MCF 10A (cell line): ENCODE measurements at regions not wholly inside any gene's neighbourhood (a gene's known extent, or its start where the extent isn't known, plus 50 kb on each side); places are given as distances from the start of the nearest gene placed in this dataset.

Experiments used
- BruUV-seq: library from RNA; stranded (reverse); fragments of 400-500 nt; replicated peaks from 2 replicates; lab custom pipeline; 2021; lab: Mats Ljungman, UMichigan
- CTCF ChIA-PET: fragments of 300-600 bp; sonication (Branson Sonifier 250); formaldehyde crosslinking; extraction: SDS; loops from one replicate; lab custom pipeline; 2021; ENCODE audit warnings: antibody characterized with exemption, inconsistent platforms; lab: Yijun Ruan, JAX
- POLR2A ChIA-PET: fragments of 300-600, 350-650 bp; sonication (Branson Sonifier 250); formaldehyde crosslinking; extraction: SDS; loops from one replicate; lab custom pipeline; 2020; ENCODE audit warnings: antibody characterized with exemption, inconsistent platforms; lab: Yijun Ruan, JAX
- DNase-seq: peaks from one replicate; pipeline ENCODE4 v3.0.0-alpha.2; 2018; ENCODE audit not compliant: unreplicated experiment
- H3K27ac Mint-ChIP-seq: one replicate; pipeline ENCODE4 v1.8.0; 2022; ENCODE audit warnings: mild to moderate bottlenecking, low read depth, mixed read lengths; ENCODE audit not compliant: unreplicated experiment
- H3K27me3 Mint-ChIP-seq: one replicate; pipeline ENCODE4 v1.8.0; 2022; ENCODE audit warnings: mixed read lengths; ENCODE audit not compliant: insufficient read depth, unreplicated experiment
- H3K36me3 Mint-ChIP-seq: one replicate; pipeline ENCODE4 v1.8.0; 2022; ENCODE audit warnings: mild to moderate bottlenecking, moderate library complexity, mixed read lengths; ENCODE audit not compliant: insufficient read depth, unreplicated experiment
- H3K4me1 Mint-ChIP-seq: one replicate; pipeline ENCODE4 v1.8.0; 2022; ENCODE audit warnings: mixed read lengths; ENCODE audit not compliant: insufficient read depth, unreplicated experiment
- H3K4me3 Mint-ChIP-seq: one replicate; pipeline ENCODE4 v1.8.0; 2022; ENCODE audit warnings: mild to moderate bottlenecking, moderate library complexity, mixed read lengths; ENCODE audit not compliant: unreplicated experiment
- H3K9me3 Mint-ChIP-seq: one replicate; pipeline ENCODE4 v1.8.0; 2022; ENCODE audit warnings: mixed read lengths; ENCODE audit not compliant: unreplicated experiment
- intact Hi-C: fragments of 100-400 bp; cut with micrococcal nuclease; formaldehyde crosslinking; loops from 2 replicates; pipeline ENCODE4 v1.14.1; 2022
- TF ChIP-seq, protein P1 (sequence below): fragments of 200-600 bp; IDR thresholded peaks from one replicate; pipeline ENCODE4 v1.8.0; 2022; ENCODE audit warnings: antibody characterized with exemption, mild to moderate bottlenecking; ENCODE audit not compliant: unreplicated experiment

DNA sequence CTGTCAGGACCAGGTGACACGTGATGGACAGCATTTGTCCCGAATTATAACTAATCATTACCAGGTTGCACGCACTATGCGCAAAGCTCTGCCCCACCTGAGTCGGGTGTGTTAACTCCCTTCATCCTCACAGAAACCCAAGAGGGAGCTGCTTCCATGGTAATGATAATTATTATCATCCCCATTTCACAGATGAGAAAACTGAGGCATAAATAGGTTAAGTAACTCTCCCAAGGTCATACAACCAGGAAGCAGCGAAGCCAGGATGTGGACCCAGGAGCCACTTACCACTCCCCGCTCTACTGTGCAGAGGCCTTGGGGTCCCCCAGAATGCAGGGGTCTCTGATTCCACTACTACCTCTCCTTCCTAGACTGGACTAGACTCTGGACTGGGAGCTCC, 76.7 kb upstream of the TARDBP start:
- Mint-ChIP-seq H3K27me3 (no peaks in the 10 kb centered on the region), H3K4me1 (no peaks in the 10 kb centered on the region), H3K9me3 (no peaks in the 10 kb centered on the region), H3K27ac (no peak overlapping the region), H3K4me3 (no peak overlapping the region), H3K36me3 (no peaks in the 10 kb centered on the region)
- ChIA-PET POLR2A (no interaction called here), CTCF (no interaction called here)
- TF ChIP-seq, protein P1, sequence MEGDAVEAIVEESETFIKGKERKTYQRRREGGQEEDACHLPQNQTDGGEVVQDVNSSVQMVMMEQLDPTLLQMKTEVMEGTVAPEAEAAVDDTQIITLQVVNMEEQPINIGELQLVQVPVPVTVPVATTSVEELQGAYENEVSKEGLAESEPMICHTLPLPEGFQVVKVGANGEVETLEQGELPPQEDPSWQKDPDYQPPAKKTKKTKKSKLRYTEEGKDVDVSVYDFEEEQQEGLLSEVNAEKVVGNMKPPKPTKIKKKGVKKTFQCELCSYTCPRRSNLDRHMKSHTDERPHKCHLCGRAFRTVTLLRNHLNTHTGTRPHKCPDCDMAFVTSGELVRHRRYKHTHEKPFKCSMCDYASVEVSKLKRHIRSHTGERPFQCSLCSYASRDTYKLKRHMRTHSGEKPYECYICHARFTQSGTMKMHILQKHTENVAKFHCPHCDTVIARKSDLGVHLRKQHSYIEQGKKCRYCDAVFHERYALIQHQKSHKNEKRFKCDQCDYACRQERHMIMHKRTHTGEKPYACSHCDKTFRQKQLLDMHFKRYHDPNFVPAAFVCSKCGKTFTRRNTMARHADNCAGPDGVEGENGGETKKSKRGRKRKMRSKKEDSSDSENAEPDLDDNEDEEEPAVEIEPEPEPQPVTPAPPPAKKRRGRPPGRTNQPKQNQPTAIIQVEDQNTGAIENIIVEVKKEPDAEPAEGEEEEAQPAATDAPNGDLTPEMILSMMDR = no peak
- intact Hi-C loops = no loop called here
- DNase-seq = no peak
- BruUV-seq = no TSS peak

DNA sequence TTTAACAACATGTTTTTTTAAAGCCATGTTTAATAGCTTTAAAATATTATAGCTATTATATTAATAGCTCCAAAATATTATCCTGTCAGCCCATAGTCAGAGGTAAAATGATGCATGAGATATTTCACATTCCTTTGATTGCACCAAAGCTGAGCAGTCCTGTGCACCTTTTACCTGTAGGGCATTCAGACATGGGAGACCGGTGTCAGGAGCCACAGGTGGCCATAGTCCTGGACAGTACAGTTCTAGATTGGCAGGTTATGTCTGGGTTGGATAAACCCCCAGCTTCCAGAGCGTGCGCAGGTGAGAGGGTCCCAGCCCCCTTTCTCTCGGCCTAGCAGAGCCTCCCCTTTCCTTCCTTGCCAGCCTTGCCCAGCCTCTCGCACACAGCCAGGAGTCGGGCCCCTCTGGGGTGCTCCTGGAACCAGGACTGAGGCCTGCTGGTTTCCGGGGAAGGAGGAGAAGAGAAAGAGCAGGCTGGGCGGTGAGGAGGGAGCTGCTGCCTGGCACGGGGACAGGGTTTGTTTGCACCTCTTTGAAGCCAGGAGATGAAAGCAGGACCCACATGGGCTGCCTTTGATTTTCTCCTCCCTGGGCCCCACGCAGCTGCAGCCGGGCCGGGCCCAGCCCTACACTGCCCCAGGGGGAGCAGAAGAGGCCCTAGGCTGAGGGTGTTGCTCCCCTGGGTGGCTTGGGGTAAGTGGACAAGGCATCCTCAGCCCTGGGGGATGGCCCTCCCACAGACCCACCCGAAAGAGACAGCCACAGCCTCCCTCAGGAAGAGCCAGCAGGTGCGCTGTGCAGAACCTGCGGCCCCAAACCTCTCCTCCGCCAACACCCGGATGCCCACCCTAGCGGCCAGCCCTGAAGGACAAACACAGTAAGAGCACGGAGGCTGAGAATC, 75.2 kb upstream of the TARDBP start:
- TF ChIP-seq, protein P1 = no peak
- Mint-ChIP-seq H3K4me3 (no peak overlapping the region), H3K36me3 (no peaks in the 10 kb centered on the region), H3K9me3 (no peaks in the 10 kb centered on the region), H3K4me1 (peaks cover 3% of the 10 kb centered on the region), H3K27me3 (no peaks in the 10 kb centered on the region), H3K27ac (no peak overlapping the region)
- intact Hi-C loops = no loop called here
- no TSS peak for BruUV-seq
- ChIA-PET POLR2A (no interaction called here), CTCF (interaction anchor here (0.7 kb wide), 2 partner anchors 10 to 37 kb away, joined by 3 read pairs; no protein-coding TSS in a partner anchor)
- no peak for DNase-seq

DNA sequence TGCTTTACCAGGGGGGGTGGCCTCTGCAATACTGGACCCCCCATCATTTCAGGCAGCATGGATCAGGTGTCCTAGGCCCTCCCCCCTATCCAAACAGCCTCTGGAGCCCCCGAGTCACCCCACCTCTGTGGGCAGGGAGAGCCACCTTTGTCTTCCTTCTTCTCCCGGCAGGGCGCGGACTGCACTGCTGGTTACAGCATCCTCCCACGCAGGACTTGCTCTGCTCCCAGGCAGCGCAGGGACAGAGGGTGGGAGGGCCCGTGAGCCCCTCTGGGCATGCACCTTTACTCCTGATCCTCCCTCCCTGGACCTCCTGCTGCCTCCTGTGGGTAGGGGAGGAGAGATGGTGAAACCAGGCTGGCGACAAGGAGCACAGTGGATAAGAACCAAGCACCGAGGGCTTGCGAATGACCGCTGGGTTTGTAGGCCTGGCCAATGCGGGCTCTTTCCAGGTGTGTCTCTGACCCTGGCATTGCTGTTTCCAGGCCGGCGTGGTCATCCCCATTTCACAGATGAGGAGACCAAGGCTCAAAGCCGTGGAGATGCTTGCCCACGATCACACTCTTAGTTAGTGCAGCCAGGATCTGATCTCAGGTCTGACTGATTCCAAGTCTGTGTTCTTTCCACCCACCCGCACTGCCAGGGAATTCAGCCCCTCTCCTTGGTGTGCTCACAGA, 73.6 kb upstream of the TARDBP start:
- H3K27ac Mint-ChIP-seq = no peak overlapping the region
- H3K36me3 Mint-ChIP-seq = no peaks in the 10 kb centered on the region
- intact Hi-C loops = no loop called here
- ChIA-PET CTCF (interaction anchor here (0.5 kb wide), 1 partner anchor 484 kb away, joined by 5 read pairs; no protein-coding TSS in a partner anchor), POLR2A (no interaction called here)
- no TSS peak for BruUV-seq
- peaks cover 9% of the 10 kb centered on the region for H3K4me1 Mint-ChIP-seq
- no peaks in the 10 kb centered on the region for H3K9me3 Mint-ChIP-seq
- H3K27me3 Mint-ChIP-seq = no peaks in the 10 kb centered on the region
- H3K4me3 Mint-ChIP-seq = no peak overlapping the region
- no peak for DNase-seq
- TF ChIP-seq, protein P1 = no peak
